Middle frontal gyrus (tissue), 1 donor: ENCODE measurements at regions not wholly inside any gene's neighbourhood (a gene's known extent, or its start where the extent isn't known, plus 50 kb on each side); places are given as distances from the start of the nearest gene placed in this dataset.
A peak's percentile ranks its signal among the peaks of the same experiment; 100 is the strongest.
"Not testable (repeated sequence)": the region's sequence is repeated elsewhere in the genome, so short reads cannot be mapped to it uniquely, and the experiment has no call there.

Source experiments
- DNase-seq: peaks from one replicate; pipeline ENCODE4 v3.0.0-alpha.2; 2015; ENCODE audit warnings: low spot score; ENCODE audit errors: extremely low spot score

DNA sequence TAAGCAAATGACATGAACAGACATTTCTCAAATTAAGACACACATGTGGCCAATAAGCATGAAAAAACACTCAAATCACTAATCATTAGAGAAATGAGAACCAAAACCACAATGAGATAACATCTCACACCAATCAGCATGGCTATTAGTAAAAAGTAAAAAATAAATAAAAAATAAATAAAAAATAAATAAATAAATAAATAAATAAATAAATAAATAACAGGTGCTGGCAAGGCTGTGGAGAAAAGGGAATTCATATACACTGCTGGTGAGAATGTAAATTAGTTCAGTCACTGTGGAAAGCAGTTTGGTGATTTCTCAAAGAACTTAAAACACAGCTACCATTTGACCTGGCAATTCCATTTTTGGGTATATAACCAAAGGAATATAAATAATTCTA, 167.1 kb upstream of the CNKSR2 start:
- DNase-seq, result no peak

DNA sequence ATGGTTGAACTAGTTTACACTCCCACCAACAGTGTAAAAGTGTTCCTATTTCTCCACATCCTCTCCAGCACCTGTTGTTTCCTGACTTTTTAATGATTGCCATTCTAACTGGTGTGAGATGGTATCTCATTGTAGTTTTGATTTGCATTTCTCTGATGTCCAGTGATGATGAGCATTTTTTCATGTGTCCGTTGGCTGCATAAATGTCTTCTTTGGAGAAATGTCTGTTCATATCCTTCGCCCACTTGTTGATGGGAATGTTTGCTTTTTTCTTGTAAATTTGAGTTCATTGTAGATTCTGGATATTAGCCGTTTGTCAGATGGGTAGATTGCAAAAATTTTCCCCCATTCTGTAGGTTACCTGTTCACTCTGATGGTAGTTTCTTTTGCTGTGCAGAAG, 155.0 kb upstream of the CNKSR2 start:
- DNase-seq, result not testable (repeated sequence)

DNA sequence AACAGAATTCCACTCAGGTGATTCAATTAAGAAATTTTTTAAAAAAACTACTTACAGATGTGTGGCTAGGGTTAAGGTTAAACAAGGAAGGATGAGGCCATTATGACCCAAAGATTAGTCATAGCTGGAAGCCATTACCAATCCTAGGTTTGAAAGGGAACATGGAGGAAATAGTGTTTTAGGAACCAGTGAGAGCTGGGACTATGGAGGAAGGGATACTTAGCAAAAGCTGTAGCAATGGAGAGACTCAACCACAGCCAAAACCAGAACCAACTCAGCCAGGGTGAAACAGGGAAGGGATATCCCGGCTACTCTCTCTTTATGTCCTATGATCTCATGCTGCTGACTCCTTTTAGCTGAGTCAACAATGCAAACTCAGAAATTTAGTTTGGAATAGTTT, 148.6 kb upstream of the CNKSR2 start:
- no peak for DNase-seq

DNA sequence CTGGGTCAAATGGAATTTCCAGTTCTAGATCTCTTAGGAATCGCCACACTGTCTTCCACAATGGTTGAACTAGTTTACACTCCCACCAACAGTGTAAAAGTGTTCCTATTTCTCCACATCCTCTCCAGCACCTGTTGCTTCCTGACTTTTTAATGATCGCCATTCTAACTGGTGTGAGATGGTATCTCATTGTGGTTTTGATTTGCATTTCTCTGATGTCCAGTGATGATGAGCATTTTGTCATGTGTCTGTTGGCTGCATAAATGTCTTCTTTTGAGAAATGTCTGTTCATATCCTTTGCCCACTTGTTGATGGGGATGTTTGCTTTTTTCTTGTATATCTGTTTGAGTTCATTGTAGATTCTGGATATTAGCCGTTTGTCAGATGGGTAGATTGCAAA, 145.2 kb upstream of the CNKSR2 start:
- DNase-seq, result not testable (repeated sequence)

DNA sequence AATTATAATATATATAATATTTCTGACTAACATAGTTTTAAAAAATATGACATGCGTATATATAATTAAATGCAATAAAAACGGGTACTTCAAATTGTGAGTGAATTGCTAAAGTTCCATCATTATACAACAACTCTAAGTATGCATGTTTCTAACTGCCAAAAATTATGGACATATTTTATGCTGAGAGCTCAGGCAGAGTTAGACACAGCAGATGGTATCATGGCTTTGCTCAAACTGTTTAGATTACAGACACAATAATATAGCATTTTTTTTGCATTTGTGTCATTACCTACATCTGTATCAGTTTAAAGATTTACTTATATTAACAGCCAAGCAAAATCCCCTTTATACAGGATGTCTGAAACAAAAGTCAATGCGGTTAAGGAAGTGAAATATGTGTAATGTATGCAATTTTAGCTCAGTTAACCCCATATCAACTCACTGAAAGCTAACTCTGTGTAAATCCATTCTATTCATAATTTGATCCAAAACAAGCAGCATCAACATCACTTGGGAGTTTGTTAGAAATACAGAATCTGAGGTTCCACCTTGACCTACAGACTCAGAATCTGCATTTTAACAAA, 119.1 kb upstream of the CNKSR2 start:
- DNase-seq, result peak; percentile 7

DNA sequence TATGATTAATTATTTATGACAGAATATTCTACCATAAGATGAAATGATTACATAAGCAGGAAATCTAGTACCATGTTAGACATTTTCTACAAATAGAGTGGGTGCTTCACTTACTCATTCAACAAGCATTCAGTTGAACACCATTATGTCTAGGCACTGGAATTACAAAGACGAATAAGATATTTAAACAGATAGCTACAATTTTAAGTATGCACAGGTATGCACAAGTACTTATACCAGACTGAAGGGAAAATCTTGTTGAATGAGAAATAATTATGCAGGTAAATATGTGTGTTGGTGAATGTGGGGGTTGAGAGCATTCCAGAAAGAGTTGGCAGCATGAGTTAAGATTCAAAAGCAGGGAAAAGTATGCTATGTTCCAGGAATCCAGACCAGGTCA, 107.3 kb upstream of the CNKSR2 start:
- no peak for DNase-seq

DNA sequence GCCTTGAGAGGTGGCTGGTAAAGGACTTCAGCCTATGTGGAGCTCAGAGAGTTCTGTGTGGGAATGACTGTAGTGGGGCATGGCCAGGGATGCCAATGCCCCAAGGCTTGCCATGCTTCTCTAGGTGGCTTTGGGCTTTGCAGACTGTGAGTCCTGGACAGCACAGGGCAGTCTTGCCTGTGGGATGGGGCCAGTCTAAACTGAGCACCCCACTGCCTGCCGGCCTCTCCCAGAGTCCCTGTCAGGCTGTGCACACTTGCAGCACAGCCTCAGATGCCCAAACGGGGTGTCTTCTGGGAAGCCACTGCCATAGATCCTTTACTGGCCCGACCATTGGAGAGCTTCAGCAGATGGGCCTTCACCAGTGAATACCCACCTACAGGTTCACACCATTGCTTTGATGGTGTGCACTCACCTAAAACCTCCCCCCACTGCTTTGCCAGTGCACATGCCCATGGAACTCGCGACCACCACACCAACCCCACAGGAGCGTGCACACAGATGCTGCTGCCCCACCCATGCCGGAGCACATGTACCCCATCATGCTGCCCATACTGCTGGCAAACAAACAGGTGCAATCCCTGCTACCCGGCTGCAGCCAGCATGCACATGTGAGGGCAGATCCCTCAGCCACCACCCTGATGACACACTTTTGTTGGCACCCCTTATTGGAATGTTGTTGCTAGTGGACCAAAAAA, 97.3 kb upstream of the CNKSR2 start:
- DNase-seq, result no peak

DNA sequence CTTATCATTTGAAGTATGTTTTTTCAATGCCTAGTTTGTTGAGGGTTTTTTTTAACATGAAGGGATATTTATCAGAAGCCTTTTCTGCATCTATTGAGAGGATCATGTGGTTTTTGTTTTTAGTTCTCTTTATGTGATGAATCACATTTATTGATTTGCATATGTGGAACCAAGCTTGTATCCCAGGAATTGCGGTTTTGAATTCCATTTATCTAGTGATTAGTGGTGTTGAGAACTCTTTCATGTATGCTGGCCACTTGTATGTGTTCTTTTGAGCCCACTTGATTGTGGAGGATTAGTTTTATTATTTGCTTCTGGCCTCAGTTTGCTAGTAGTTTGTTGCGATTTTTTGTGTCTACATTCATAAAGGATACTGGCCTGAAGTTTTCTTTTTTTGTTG, 85.0 kb upstream of the CNKSR2 start:
- no peak for DNase-seq

DNA sequence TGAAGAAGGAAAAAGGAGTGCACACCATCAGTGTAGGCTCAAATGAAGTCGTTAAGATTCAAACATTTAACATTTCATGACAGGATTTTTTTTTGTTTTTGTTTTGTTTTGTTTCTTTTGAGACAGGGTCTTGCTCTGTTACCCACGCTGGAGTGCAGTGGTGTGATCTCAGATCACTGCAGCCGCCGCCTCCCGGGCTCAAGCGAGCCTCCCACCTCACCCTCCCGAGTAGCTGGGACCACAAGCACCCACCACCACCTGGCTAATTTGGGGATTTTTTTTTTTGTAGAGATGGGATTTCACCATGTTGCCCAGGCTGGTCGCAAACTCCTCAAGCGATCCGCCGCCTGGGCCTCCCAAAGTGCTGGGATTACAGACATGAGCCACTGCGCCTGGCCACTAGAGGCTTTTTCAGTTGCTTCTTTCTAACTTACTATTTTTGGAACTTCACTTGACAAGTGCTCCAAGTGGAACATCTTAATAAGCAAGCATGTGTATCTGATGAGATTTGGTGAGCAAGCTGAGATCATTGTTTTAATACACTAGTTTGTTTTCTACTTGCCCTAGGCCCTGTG, 78.9 kb upstream of the CNKSR2 start:
- DNase-seq, result no peak

DNA sequence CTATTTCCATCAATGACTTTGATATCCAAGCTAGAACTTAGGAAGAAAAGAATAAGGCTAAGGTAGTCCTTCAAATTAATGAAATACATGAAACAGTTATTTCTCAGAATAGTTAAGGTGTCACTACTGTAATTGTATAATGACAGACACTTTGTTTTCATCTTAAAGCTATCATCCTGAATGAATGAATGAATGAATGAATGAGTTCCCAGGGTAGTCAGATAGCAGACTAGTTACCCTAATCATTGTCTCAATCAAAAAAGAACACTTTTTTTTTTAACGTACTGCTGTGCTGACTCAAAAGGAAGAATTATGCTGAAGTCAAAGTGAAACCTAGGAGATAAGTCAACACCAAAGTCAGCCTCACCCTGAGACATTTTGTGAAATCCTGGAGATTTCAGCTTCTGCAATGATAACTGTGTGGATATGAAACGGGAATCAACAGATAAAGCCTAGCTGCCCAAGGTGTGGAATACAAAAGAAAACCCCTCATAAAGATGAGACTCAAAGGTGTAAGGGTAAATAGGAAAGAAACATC, 68.3 kb upstream of the CNKSR2 start:
- DNase-seq, result no peak

DNA sequence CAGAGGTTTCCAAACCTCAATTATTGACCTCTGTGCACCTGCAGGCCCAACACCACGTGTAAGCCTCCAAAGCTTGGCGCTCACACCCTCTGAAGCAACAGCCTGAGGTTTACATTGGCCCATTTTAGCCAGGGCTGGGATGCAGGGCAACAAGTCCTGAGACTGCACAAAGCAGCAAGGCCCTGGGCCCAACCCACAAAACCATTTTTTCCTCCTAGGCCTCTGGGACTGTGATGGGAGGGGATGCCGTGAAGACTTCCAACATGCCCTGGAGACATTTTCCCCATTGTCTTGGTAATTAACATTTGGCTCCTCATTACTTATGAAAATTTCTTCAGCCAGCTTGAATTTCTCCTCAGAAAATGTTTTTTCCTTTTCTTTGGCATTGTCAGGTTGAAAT, 54.9 kb upstream of the CNKSR2 start:
- no peak for DNase-seq
